ENCODE measurements at regions not wholly inside any gene's neighbourhood (a gene's known extent, or its start where the extent isn't known, plus 50 kb on each side); places are given as distances from the start of the nearest gene placed in this dataset.
"Not testable (repeated sequence)": the region's sequence is repeated elsewhere in the genome, so short reads cannot be mapped to it uniquely, and the experiment has no call there.

DNA sequence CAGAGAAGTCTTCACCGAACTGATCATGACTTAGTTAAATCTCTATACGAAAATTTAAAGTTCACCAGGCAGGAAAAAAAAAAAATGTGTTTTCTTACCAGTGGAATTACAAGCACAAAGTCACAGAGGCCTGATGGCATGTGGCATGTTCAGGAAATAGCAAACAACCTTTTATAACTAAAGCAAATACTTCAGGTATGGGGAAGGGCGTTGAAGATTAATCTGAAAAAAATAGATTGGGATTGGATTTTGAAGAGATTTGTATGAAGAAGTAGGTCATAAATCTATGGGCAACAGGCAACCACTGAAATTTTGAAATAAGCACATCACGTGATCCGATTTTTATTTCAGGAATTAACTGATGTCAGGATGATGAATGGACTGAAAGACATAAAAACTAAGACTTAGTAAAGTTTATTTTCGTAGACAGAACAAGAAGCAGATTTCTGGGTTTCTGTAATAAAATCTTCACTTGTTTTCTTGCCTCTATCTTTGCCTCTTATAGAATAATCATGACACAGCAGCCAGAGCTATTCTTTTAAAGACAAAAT lies 295.9 kb upstream of the ADGRL4 start:
- DNase-seq (ENCODE audit: low spot score) = no peak

DNA sequence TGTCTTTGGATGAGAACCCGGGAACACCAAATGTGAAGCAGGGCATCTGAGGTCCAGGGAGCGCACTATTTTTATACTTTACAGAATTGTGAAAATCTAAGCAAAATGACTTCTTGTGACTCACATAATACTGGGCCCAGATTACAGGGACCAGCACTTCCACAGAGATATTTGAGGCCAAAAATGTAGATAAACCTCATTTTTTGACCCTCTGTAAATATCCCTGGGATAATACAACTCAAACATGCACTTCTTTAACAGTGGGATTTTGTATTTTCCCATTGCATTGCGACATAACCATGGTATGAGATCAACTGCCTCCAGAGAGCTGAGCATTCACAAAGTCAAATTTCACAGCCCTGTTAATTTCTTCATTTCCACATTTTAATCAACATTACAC lies 289.4 kb upstream of the ADGRL4 start:
- no peak for DNase-seq (ENCODE audit: low spot score)

DNA sequence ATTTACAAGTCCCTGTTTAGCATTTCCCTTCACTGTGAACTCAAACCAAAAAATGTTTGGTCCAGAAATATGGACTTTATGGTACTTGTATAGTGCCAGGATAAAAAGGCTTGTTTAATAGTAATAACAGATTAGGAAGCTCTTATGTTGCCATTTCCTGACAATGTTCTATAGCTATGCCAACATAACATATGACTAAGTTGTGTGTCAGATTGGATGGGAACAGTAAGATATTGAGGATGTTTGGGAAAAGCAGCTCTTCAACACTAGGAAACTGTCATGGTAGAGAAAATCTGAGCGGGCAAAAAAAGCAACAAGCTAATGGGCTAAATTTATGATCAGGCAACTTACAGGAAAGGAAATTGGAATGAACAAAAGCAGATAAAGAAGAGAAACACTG lies 287.1 kb upstream of the ADGRL4 start:
- DNase-seq (ENCODE audit: low spot score) = no peak

DNA sequence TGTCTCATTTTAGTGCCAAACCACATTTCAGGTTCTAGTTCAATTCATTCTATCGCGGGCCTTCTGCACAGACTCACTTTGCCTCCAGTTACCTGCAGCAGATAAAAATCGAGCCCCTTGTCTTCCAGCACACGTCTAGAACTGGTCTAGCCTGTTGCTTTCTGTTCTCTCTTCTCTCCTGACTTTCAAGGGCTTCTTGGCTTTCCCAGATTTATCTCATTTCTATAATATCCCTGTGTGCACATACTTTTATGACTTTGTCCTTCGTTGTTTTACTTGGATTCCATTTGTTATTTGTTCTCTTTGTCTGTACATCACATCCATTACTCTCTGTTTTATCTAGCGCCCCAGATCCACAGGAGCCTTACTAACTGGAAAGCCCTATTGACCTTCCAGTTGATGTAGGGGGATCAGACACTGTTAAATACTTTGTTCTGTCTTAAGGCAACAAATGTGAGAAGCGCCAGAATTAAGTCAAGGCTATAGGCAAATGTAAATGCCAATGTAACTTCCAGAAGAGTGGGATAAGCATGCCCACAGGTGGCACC lies 284.5 kb upstream of the ADGRL4 start:
- DNase-seq (ENCODE audit: low spot score) = no peak

DNA sequence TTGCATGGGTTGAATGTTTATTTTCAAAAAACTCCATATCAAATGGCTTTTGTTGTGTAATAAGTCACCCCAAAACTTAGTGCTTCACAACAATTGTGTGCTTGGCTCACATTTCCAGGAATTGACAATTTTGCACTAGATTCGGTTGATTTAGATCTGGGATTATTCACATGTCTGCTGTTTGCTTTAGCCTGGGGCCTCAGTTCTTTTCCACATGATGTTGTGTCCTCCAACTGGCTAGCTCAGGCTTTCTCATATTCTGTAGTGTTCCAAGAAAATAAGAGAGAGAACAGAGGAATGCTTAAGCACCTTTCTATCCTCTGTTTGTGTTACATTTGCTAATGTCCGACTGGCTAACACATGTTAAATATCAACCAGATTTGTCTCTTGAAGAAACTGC lies 281.5 kb upstream of the ADGRL4 start:
- no peak for DNase-seq (ENCODE audit: low spot score)

DNA sequence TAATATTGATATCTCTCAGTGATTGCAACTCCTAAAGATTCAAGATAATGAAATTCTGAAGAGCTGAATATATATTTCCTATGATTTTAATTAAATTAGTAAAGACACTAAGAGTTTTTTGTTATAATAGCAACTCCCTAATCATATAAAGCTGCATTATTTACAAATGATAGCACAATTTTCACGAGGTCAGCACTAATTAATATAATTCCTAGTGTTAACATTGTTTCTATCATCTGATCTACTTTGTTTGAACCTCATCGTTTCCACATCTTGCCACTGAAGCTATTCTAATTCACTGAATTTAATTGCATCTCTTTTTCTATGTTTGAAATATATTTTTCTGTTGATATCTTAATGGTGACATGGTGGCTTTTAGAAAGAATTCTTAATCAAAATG lies 279.1 kb upstream of the ADGRL4 start:
- no peak for DNase-seq (ENCODE audit: low spot score)

DNA sequence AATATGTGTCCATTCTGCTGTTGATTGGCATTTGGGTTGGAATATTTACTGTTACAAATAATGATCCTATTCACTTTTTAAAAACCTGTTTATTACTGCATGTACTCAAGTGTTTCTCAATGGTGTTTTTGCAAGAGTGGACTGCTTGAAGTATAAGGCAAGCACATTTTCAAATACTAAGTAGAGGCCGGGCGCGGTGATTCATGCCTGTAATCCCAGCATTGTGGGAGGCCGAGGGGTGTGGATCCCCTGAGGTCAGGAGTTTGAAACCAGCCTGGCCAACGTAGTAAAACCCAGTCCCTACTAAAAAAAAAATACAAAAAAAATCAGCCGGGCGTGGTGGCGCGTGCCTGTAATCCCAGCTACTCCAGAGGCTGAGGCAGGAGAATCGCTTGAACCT lies 276.9 kb upstream of the ADGRL4 start:
- no peak for DNase-seq (ENCODE audit: low spot score)

DNA sequence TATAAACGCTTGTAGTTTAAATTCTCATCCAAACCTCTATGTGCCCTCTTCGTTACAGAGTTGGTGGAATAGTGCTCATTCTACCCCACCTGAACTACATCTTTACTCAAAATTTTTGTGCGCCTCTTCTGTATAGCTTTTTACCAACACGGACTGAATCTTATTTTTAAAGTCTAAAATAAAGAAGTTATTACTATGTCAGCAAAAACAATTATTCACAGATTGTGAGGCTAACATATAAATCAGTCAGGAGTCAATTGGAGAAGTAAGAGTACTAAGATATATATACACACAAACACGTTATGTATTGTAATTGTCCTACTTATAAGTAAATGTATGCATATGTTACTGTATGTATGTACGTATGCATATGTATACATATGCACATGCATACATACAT lies 274.9 kb upstream of the ADGRL4 start:
- DNase-seq (ENCODE audit: low spot score) = no peak

DNA sequence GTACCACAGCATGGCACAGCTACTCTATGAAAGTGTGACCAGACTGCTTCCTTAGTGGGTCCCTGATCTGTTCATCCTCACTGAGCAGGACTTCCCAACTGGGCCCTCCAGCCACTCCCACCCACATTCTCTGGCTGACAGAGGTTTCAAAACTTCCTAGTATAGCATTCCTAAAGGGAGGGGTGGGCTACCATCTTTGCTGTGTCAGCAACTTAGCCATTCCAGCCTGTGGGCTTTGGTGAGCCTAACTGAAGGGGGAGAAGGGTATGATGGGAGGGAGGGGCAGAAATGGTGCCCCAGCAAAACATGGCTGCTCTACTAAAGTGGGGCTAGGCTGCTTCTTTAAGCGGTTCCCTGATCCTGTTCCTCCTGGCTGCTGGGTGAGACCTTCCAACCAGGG lies 265.2 kb upstream of the ADGRL4 start:
- DNase-seq (ENCODE audit: low spot score) = no peak

DNA sequence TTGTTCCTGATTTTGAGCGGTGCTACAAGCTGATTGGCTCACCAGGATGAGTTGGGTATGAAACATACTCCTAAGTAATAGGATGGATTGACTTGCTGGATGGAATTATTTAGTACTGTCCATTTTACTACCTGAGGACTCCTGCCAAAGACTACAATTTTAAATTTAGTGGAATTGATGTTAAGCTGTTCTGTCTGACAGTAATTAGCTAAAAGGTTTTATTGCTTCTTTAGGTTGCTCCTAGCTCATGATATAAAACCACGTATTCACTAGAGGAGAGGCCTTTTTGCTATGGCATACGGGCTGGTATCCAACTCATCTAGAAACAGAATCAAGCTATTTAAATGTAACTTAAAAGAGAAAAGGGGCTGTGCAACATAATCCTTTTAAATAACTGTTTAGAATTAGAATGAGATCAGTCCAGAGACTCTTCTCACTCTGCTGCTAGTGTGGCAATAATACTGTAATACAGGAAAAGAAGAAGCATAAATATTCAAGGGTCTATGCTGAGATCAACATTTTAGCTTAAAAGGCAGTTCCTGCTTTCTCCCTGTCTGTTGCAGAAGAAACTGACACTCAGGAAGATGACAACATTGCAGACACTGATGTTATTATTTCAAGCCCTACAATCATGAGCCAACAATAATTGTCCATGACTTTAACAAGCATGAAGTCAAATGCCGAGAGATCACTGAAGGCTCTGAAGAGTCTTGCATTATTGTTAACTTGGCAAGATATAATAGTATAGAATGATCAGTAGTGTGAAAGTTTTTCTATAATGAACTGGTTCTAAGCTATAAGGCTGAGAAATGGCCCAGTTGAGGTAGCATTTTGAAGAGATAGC lies 258.7 kb upstream of the ADGRL4 start:
- DNase-seq (ENCODE audit: low spot score) = no peak

DNA sequence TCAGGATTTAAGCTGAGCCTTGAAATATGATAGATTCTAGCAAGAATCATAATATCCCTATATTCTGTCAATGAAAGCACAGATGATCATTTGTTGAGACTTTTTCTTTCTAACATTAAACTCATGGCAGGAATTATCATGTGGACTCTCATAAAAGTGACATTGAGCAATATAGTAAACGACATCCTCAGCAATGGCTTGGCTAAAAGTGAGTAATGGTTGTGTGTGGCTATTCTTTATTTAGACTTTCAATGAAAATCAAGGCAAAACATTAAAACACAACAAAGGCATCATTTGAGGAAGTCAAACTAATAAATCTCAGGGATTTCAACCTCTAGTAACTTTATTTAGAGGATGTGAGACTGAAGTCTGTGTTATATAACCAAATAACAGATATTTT lies 257.8 kb upstream of the ADGRL4 start:
- DNase-seq (ENCODE audit: low spot score) = no peak

DNA sequence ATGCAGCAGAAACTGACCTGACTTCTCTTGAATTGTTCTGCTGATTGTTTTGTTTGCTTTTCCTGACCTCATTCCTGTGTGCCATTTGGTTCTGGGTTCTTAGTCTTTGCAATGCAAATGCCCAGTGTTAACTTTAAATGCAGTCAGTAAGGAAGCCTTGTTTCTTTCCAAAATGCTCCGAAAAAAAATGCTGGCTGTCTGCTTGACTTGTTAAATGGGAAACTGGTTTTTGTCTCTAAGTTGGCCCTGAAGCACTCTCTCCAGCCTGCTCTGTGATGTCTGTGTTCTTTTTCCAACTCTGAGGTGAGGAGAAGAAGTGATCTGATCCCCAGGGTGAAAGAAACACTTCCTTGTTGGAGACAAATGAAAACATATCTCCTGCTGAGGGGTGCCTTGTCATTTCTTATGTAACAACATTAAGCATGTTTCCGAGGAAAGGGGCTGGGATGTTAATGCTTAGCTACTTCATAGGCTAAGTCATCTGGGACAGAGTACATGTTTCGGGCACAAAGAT lies 256.3 kb upstream of the ADGRL4 start:
- no peak for DNase-seq (ENCODE audit: low spot score)

DNA sequence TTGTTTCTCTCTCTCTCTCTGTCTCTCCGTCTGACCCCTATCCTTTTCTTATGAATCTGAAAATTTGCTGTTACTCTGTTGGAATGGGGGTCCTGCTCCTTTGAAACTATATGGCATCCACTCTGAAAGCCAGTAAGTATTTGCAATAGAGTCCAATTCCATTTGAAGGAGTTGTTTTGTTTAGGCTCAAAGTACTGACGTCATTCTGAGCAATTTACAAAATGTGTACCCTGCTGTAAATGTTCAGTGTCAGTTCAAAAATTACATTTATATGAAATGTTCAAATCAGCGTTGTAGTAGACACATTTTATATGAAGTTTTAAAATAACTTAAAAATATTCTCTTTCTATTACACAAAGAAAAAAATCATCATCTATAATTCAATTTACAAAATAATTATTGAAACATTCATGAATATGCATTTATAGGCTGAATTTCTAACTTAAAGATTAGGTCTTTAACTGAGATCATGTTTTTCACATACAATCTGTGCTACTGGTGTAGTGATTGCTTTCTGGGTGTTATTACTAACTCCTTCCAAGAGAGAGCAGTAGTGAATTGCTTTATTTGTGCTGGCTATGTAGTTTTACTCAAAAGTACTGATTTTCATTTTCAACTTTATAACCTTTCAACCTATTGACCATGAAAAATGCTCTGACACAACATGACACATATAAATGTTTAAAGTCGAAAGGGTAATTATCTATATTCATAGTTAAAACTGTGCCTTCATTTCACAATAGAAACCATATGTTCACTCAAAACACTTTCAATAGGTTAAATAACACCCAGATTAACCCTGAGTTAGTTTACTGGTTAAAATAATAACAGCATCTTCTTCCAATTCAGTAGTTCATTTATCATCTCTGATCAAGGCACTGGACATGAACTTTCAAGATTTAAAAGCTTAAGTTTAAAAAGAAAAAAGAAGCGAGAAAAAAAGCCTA lies 253.1 kb upstream of the ADGRL4 start:
- DNase-seq (ENCODE audit: low spot score) = no peak

DNA sequence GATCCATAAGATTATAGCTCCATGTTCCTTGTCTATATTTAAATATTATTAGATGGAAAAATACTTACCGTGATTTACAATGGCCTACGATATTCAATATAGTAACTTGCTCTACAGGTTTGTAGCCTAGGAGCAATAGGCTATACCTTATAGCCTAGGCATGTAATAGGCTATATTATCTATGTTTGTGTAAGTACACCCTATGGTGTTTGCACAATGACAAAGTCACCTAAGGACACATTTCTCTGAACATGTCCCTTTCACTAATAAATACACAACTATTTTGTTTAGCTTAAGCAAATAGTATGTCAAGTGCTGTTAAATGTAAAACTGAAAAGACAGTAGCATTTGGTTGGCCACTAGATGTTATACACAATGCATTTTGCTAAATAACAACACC lies 248.9 kb upstream of the ADGRL4 start:
- DNase-seq (ENCODE audit: low spot score) = no peak

DNA sequence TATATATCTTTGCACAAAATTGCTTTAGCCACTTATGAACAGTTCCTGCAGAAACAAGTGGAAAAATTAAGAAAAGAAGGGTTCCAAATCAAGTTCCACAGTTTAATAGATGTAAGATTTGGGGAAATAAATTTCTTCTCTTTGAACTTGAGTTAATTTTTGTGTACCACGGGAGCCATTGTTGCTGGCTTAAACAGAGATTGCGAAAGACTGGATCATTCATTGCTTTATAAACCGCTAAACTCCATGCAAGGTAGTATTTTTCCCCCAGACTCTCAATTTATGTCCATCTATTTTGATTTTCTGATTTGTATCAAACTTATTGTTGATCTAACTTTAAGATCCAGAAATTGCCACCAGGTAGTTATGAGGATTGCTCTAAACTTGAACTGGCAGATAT lies 246.1 kb upstream of the ADGRL4 start:
- no peak for DNase-seq (ENCODE audit: low spot score)

DNA sequence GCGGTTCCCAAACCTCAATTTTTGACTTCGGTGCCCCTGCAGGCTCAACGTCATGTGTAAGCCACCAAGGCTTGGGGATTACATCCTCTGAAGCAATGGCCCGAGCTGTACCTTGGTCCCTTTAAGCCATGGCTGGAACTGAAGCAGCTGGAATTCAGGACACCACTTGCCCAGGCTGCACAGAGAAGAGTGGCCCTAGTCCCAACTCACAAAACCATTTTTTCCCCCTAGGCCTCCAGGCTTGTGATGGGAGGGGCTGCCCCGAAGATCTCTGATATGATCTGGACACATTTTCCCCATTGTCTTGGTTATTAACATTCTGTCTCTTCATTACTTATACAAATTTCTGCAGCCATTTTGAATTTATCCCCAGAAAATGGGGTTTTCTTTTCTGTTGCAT lies 233.3 kb upstream of the ADGRL4 start:
- no peak for DNase-seq (ENCODE audit: low spot score)

DNA sequence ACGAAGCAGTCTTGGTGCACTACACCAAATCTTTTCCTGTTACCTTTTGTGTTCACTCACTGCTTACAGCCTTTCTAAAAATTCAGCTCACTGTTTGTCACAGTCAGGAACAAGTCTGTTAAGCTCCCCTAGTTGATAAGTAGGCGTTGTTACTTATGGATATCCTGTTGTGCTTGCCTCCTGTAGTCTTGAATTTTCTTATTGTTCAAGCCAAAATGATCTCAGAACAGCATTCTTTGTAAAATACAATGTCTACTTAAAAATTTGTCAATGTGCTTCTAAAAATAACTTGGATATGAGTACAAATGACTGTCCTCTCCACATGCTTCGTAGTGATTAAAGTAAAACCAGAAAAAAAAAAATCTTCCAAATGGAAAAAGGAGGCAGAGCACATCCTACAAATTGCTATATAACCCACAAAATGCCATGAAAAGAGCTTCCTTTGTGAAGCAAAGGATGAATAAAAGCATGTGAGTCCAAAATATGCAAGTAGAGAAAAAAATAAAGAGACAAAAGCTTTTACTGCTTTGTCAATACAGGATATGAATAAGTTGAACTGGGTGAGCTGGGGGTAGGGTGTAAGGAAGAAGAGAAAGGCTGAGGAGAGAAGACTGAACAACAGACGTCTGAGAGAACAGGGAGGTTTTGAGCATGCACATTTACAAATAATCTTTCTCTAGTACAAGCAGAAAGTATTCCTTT lies 228.9 kb upstream of the ADGRL4 start:
- DNase-seq (ENCODE audit: low spot score) = no peak

DNA sequence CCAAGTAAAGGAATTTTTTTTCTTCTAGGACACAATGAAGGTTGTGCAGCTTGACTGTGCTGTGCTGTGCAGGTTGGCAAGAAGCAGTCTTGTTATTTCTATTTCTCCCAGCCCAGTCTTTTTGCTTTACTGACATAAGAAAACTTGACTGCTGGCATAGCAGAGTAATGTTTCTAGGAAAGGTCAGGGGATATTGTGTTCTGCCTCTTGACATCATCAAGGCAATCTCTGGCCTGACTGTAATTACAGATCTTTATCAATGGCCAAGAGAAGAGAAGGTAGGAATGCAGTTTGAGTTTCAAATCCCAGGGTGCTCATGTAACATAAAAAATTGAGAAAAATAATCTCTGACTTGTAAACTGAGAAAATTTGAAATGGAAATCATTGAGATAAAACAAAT lies 226.3 kb upstream of the ADGRL4 start:
- no peak for DNase-seq (ENCODE audit: low spot score)

DNA sequence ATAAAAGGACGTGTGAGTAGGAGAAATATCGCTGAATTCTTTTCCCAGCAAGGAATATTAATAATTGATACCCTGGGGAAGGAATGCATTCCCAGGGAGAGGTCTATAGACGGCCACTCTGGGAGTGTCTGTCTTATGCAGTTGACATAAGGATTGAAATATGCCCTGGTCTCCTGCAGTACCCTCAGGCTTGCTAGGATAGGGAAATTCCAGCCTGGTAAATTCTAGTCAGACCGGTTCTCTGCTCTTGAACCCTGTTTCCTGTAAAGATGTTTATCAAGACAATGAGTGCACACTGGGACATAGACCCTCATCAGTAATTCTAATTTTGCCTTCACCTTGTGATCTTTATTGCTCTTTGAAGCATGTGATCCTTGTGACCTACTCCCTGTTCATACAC lies 224.2 kb upstream of the ADGRL4 start:
- DNase-seq (ENCODE audit: low spot score) = not testable (repeated sequence)

DNA sequence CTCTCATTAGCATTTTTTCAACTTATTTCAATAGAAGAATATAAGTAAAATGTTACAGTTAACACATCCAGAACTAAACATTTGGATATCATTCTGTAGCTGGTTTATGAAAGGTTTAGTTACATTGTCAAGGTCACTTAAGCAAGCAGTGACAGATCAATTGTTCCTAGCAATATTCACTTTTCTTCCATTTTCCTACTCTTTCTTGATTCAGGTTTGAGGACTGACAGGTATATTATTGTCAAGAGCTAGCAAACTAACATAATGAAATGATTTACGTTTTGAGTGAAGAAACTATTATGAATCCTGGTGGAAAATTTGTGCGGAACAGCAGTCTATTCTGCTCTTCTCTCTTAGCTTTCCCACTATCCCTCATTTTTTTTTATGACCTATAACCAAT lies 220.4 kb upstream of the ADGRL4 start:
- DNase-seq (ENCODE audit: low spot score) = no peak

DNA sequence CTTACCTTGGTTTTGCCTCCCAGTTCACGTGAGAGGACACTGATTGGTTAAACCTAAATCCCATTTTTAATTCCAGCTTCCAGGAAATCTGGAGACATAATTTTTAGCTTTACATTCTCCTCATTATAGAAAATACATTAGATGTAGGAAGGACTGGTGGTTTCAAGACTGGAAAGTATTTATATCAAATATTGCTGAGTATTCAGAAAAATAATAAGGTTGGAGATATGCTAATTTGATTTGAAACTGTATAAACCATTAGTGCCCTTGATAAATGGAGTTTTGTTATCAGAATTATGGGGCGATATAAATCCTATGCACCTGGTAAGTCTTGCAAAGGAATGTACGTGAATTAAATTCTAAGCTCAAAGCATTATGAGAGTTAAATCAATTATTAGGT lies 218.0 kb upstream of the ADGRL4 start:
- no peak for DNase-seq (ENCODE audit: low spot score)

DNA sequence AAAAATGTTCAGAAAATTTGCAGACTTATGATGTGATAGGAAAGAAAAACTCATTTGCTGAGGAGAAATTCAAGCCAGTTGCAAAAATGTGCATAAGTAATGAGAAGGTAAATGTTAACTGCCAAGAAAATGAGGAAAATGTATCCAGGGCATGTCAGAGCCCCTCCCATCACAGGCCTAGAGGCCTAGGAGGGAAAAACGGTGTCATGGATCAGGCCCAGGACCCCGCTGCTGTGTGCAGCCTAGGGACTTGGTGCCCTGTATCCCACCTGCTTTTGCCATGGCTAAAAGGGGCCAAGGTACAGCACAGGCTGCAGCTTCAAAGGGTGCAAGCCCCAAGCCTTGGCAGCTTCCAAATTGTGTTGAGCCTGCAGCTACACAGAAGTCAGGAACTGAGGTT lies 214.0 kb upstream of the ADGRL4 start:
- DNase-seq (ENCODE audit: low spot score) = no peak
